Tibial nerve (tissue), 4 donors: ENCODE measurements at regions not wholly inside any gene's neighbourhood (a gene's known extent, or its start where the extent isn't known, plus 50 kb on each side); places are given as distances from the start of the nearest gene placed in this dataset.

Source experiments
- EP300 ChIP-seq, 2 donors: sonication (generic); formaldehyde crosslinking; IDR thresholded peaks; one replicate each; pipeline ENCODE4 v1.6.1; 2017; ENCODE audit warnings: antibody characterized with exemption in 2 of 2, mild to moderate bottlenecking in 1 of 2
- POLR2A ChIP-seq, 2 donors: fragments of 450-650 bp; IDR thresholded peaks; one replicate each; pipeline ENCODE4 v1.6.1; 2017; ENCODE audit warnings: antibody characterized with exemption in 2 of 2, mild to moderate bottlenecking in 2 of 2, moderate library complexity in 2 of 2
- TF ChIP-seq, protein P1 (sequence below), 5 experiments: fragments of 200-600 bp in 3 of 5; fragments of 450-650 bp in 2 of 5; sonication (generic) in 3 of 5; IDR thresholded peaks; one replicate each; pipeline ENCODE4 v1.5.1; 2016 to 2019; ENCODE audit warnings: antibody characterized with exemption in 5 of 5, mild to moderate bottlenecking in 3 of 5, moderate library complexity in 2 of 5

- TF ChIP-seq, protein P1, sequence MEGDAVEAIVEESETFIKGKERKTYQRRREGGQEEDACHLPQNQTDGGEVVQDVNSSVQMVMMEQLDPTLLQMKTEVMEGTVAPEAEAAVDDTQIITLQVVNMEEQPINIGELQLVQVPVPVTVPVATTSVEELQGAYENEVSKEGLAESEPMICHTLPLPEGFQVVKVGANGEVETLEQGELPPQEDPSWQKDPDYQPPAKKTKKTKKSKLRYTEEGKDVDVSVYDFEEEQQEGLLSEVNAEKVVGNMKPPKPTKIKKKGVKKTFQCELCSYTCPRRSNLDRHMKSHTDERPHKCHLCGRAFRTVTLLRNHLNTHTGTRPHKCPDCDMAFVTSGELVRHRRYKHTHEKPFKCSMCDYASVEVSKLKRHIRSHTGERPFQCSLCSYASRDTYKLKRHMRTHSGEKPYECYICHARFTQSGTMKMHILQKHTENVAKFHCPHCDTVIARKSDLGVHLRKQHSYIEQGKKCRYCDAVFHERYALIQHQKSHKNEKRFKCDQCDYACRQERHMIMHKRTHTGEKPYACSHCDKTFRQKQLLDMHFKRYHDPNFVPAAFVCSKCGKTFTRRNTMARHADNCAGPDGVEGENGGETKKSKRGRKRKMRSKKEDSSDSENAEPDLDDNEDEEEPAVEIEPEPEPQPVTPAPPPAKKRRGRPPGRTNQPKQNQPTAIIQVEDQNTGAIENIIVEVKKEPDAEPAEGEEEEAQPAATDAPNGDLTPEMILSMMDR (IDR thresholded peaks at IDR 0.05): no peak
- TF ChIP-seq POLR2A (IDR thresholded peaks at IDR 0.05): no peak
- TF ChIP-seq EP300 (IDR thresholded peaks at IDR 0.05): no peak
Measured at GRCh38 chr6:53717566-53717965, 52.0 kb upstream of the KLHL31 start.
